SK-N-SH (cell line): ENCODE measurements at regions not wholly inside any gene's neighbourhood (a gene's known extent, or its start where the extent isn't known, plus 50 kb on each side); places are given as distances from the start of the nearest gene placed in this dataset.

Source experiments
- CTCF ChIA-PET: fragments of 300-600, 350-600 bp; formaldehyde crosslinking; extraction: SDS; loops from one replicate; lab custom pipeline; 2021; lab: Yijun Ruan, JAX
- POLR2A ChIA-PET: fragments of 350-600 bp; sonication (Branson Sonifier 250); formaldehyde crosslinking; extraction: SDS; loops from one replicate; lab custom pipeline; 2020; ENCODE audit warnings: antibody characterized with exemption, inconsistent platforms; lab: Yijun Ruan, JAX
- DNase-seq: peaks from one replicate; pipeline ENCODE4 v3.0.0; 2012
- H2AFZ ChIP-seq: fragments of 200-600 bp; sonication (generic); 2 replicates; pipeline ENCODE4 v1.8.1; 2016; ENCODE audit warnings: antibody characterized with exemption, mild to moderate bottlenecking, low read depth
- H3F3A ChIP-seq: fragments of 200-600 bp; sonication (generic); replicated peaks from 2 replicates; pipeline ENCODE3; 2016; ENCODE audit warnings: antibody characterized with exemption, mild to moderate bottlenecking; ENCODE audit not compliant: insufficient read depth
- H3K27ac ChIP-seq, 2 experiments: fragments of 200-500 bp in 1 of 2; fragments of 200-600 bp in 1 of 2; sonication (Bioruptor generic) in 1 of 2; sonication (generic), shearing (Covaris generic) in 1 of 2; 2 replicates each; pipeline versions ENCODE4 v1.5.1 to v1.6.1; 2014 to 2016; ENCODE audit warnings: low read depth in 2 of 2, inconsistent platforms in 1 of 2, low read length in 1 of 2, mild to moderate bottlenecking in 1 of 2, mixed read lengths in 1 of 2
- H3K27me3 ChIP-seq: fragments of 200-600 bp; sonication (generic), shearing (Covaris generic); 2 replicates; pipeline ENCODE4 v1.6.1; 2016; ENCODE audit warnings: mixed run types; ENCODE audit not compliant: insufficient read depth
- H3K36me3 ChIP-seq, 2 experiments: fragments of 200-500 bp in 1 of 2; fragments of 200-600 bp in 1 of 2; sonication (Bioruptor generic) in 1 of 2; sonication (generic) in 1 of 2; replicated peaks in 1 of 2; 2 replicates each; pipeline versions ENCODE3 to v1.5.1; 2014 to 2016; ENCODE audit warnings: low read length in 1 of 2, mild to moderate bottlenecking in 1 of 2; ENCODE audit not compliant: insufficient read depth in 2 of 2, control insufficient read depth in 1 of 2
- H3K4me1 ChIP-seq, 2 experiments: fragments of 200-500 bp in 1 of 2; fragments of 200-600 bp in 1 of 2; sonication (Bioruptor generic) in 1 of 2; sonication (generic), shearing (Covaris generic) in 1 of 2; 2 replicates each; pipeline versions ENCODE4 v1.5.1 to v1.6.1; 2014 to 2016; ENCODE audit warnings: low read depth in 1 of 2, low read length in 1 of 2, mixed run types in 1 of 2; ENCODE audit not compliant: insufficient read depth in 2 of 2, control insufficient read depth in 1 of 2
- H3K4me2 ChIP-seq: fragments of 200-600 bp; sonication (generic), shearing (Covaris generic); 2 replicates; pipeline ENCODE4 v1.6.1; 2017; ENCODE audit warnings: mixed run types
- H3K4me3 ChIP-seq, 2 experiments: fragments of 200-500 bp in 1 of 2; fragments of 200-600 bp in 1 of 2; sonication (Bioruptor generic) in 1 of 2; sonication (generic), shearing (Covaris generic) in 1 of 2; 2 replicates each; pipeline versions ENCODE4 v1.5.1 to v1.8.1; 2014 to 2016; ENCODE audit warnings: low read depth in 2 of 2, inconsistent platforms in 1 of 2, low read length in 1 of 2, mild to moderate bottlenecking in 1 of 2, mixed read lengths in 1 of 2, moderate library complexity in 1 of 2
- H3K79me2 ChIP-seq: fragments of 200-600 bp; sonication (generic); 2 replicates; pipeline ENCODE4 v1.8.1; 2017; ENCODE audit warnings: mild to moderate bottlenecking; ENCODE audit not compliant: insufficient read depth
- H3K9ac ChIP-seq: fragments of 200-600 bp; sonication (generic); 2 replicates; pipeline ENCODE4 v1.6.1; 2017; ENCODE audit warnings: mixed run types
- H3K9me2 ChIP-seq: fragments of 200-600 bp; sonication (generic); 2 replicates; pipeline ENCODE4 v1.6.1; 2017; ENCODE audit warnings: mixed run types
- H3K9me3 ChIP-seq: fragments of 200-600 bp; sonication (generic); 2 replicates; pipeline ENCODE4 v1.6.1; 2017; ENCODE audit warnings: mixed run types, mild to moderate bottlenecking, moderate library complexity
- H4K20me1 ChIP-seq: fragments of 200-600 bp; sonication (generic); 2 replicates; pipeline ENCODE4 v1.6.1; 2017; ENCODE audit warnings: mild to moderate bottlenecking, mixed run types; ENCODE audit not compliant: insufficient read depth
- EP300 ChIP-seq, 2 experiments: IDR thresholded peaks; 2 replicates each; pipeline versions ENCODE4 v1.4.0 to v1.6.1; 2012; ENCODE audit warnings: borderline replicate concordance in 1 of 2, low read depth in 1 of 2, low read length in 1 of 2
- EZH2phosphoT487 ChIP-seq: fragments of 200-600 bp; sonication (generic); IDR thresholded peaks from 2 replicates; pipeline ENCODE4 v1.6.1; 2017; ENCODE audit warnings: low read depth, mixed run types, mild to moderate bottlenecking, antibody characterized with exemption, moderate library complexity, borderline replicate concordance
- FOSL2 ChIP-seq: IDR thresholded peaks from 2 replicates; pipeline ENCODE4 v1.4.0; 2012; ENCODE audit warnings: low read depth, mild to moderate bottlenecking, moderate library complexity, borderline replicate concordance
- JUND ChIP-seq: IDR thresholded peaks from 2 replicates; pipeline ENCODE4 v1.4.0; 2012
- MXI1 ChIP-seq: IDR thresholded peaks from 2 replicates; pipeline ENCODE4 v1.6.1; 2012; ENCODE audit warnings: mild to moderate bottlenecking, low read depth, low read length, improper control_type of control experiment
- NFIC ChIP-seq: IDR thresholded peaks from 2 replicates; pipeline ENCODE4 v1.4.0; 2012; ENCODE audit warnings: borderline replicate concordance
- NRF1 ChIP-seq: IDR thresholded peaks from 2 replicates; pipeline ENCODE4 v1.6.1; 2012; ENCODE audit warnings: low read depth, mild to moderate bottlenecking, low read length
- PBX3 ChIP-seq: IDR thresholded peaks from 2 replicates; pipeline ENCODE4; 2012
- RAD21 ChIP-seq: IDR thresholded peaks from 2 replicates; pipeline ENCODE4 v1.6.1; 2012; ENCODE audit warnings: mild to moderate bottlenecking, low read length
- RFX5 ChIP-seq: IDR thresholded peaks from 2 replicates; pipeline ENCODE4 v1.6.1; 2012; ENCODE audit warnings: mild to moderate bottlenecking, improper control_type of control experiment, low read length
- TAF1 ChIP-seq: IDR thresholded peaks from 2 replicates; pipeline ENCODE4 v1.6.1; 2012; ENCODE audit warnings: low read depth, mild to moderate bottlenecking, low read length, moderate library complexity, borderline replicate concordance
- TCF12 ChIP-seq: IDR thresholded peaks from 2 replicates; pipeline ENCODE4 v1.4.0; 2012
- WGBS: methylation state at CpG from one replicate; pipeline ENCODE4 v1.1.6; 2017; ENCODE audit warnings: low lambda C conversion rate; 5-methylcytosine and 5-hydroxymethylcytosine counted together

DNA sequence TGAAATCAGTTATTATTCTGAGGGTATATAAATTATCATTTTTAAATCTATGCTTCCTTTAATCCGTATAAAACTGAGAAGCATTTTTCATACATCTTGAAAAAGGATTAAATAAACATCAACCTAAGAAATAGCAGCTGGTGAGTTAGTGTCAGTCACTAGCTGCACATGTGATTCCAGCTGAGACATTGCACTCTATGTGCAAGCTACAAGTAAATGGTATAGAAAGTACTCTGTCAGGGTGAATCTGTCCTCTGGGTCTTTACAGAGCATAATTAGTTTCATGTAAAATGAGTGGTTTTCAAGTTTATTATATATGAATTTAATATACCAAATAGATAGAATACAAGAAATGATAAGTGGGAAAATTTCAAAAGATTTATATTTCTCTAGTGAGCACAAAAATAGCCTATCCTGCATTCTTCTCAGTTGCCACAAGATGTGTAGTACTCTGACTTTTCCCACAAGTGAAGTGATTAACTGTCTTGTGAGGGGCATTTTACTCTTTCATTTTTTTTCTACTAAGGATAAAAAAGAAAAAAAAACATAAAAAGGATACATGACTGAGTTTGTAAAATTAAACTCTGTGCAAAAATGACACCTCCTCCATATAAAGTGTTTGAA is 1372.1 kb downstream of the PCDH9 start:
- 78% methylated on average over 1 of the region's 1 CpG for WGBS
- H3K27me3 ChIP-seq = no peaks in the 10 kb centered on the region
- CTCF ChIA-PET = interaction anchor here (0.6 kb wide), 2 partner anchors 25 to 1944 kb away, joined by 3 read pairs; no protein-coding TSS in a partner anchor
- no peak for DNase-seq
- no peak overlapping the region for H3K4me2 ChIP-seq
- peaks cover 0 to 3% of the 10 kb centered on the region in 2 experiments; a peak in 2 of 4 replicates for H3K4me1 ChIP-seq
- H3F3A ChIP-seq = no peaks in the 10 kb centered on the region
- TF ChIP-seq RAD21 = no peak
- TF ChIP-seq EZH2phosphoT487 = no peak
- no peak for TF ChIP-seq RFX5
- TF ChIP-seq FOSL2 = no peak
- TF ChIP-seq TCF12 = no peak
- TF ChIP-seq TAF1 = no peak
- no peaks in the 10 kb centered on the region for H3K79me2 ChIP-seq
- no peaks in the 10 kb centered on the region for H3K9me2 ChIP-seq
- no peak overlapping the region for H3K9ac ChIP-seq
- H4K20me1 ChIP-seq = no peaks in the 10 kb centered on the region
- H3K4me3 ChIP-seq = no peak overlapping the region
- POLR2A ChIA-PET = no interaction called here
- no peaks in the 10 kb centered on the region for H3K36me3 ChIP-seq
- H3K9me3 ChIP-seq = no peaks in the 10 kb centered on the region
- H3K27ac ChIP-seq = no peak overlapping the region
- H2AFZ ChIP-seq = no peak overlapping the region

- TF ChIP-seq NRF1 (no peak), TCF12 (peak; percentile 61), FOSL2 (peak; percentile 50; the same call in 1 of the 2 replicates), NFIC (peak; percentile 12; the same call in 1 of the 2 replicates), JUND (0 out of 2 replicates have a peak, but pooled peaks have one; percentile 23), MXI1 (no peak), EP300 (IDR thresholded peaks at IDR 0.05; ENCODE audit: borderline replicate concordance in 1 of 2, low read depth in 1 of 2, low read length in 1 of 2) (no peak), PBX3 (peak; percentile 53; the same call in 1 of the 2 replicates)
- no peaks in the 10 kb centered on the region for H3K9me2 ChIP-seq
- no peaks in the 10 kb centered on the region for H3K27me3 ChIP-seq
- H2AFZ ChIP-seq = peak overlapping the region; percentile 53; the same call in 1 of the 2 replicates
- no peaks in the 10 kb centered on the region for H3F3A ChIP-seq
- ChIA-PET POLR2A (no interaction called here), CTCF (no interaction called here)
- no peak overlapping the region for H3K9ac ChIP-seq
- H3K4me3 ChIP-seq = no peak overlapping the region
- no peaks in the 10 kb centered on the region for H4K20me1 ChIP-seq
- H3K9me3 ChIP-seq = no peaks in the 10 kb centered on the region
- peaks cover 0 to 3% of the 10 kb centered on the region in 2 experiments; a peak in 2 of 4 replicates for H3K4me1 ChIP-seq
- no peaks in the 10 kb centered on the region for H3K79me2 ChIP-seq
- no peak for DNase-seq
- peak overlapping the region; percentile 24 to 34; a peak in 2 of 4 replicates for H3K27ac ChIP-seq
- H3K36me3 ChIP-seq = no peaks in the 10 kb centered on the region
- WGBS = 34% methylated on average over 2 of the region's 2 CpGs
- H3K4me2 ChIP-seq = no peak overlapping the region
These were observed 1373.7 kb downstream of the PCDH9 start for GRCh38 chr13:65856431-65856830.
